ENCODE measurements at regions not wholly inside any gene's neighbourhood (a gene's known extent, or its start where the extent isn't known, plus 50 kb on each side); places are given as distances from the start of the nearest gene placed in this dataset.

DNA sequence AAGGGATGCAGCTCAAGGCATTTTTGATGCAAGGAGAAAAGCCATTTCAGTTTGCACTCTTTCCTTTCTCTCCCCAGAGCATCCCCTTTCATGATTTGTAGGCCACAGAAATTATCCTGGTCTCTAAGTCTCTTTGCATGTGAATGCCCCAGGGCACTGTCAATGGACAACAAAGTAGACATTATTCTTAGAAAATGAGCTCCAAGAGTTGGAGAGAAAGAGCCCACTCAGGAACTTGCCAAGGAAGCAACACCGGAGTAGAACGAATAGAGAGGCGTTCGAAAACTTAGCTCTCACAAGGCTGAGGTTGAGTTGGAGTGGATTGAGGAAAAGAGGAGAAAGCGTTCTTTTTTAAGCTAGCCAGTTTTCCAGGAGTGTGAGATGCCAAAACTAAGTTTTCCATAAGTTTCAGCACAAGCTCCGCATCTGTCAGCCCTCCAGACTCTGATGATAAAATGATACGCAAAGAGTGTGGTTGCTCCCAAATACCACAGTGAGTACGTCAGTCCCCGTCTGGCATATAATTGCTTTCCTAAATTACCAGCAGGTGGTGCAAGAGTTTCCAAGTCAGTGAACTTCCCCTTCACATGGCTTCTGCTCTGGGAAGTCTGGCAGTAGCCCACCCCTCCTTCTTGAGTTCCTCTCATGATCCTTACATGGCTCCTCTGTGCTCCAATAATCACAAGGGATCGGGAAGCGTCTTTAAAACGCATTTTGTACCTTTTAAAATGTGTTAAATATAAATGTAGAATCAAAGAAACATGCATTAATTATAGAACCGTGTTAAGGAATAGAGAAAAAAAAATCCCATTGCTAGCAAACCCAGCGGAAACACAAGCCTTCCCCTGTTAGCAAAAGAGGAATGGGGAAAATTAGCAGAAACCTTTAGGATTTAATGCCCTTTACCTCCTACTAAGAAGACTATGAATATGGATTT lies 1060.6 kb upstream of the FANCL start:
- Mint-ChIP-seq H3K27ac (no peak overlapping the region), H3K4me3 (no peak overlapping the region), H3K4me1 (ENCODE audit: low read depth) (no peaks in the 10 kb centered on the region), H3K9me3 (no peaks in the 10 kb centered on the region), H3K36me3 (ENCODE audit: low read depth) (no peaks in the 10 kb centered on the region), H3K27me3 (no peaks in the 10 kb centered on the region)
- peak in 4 of 14 experiments; percentile 13 to 62 (median 42) for DNase-seq
- no peaks in the 10 kb centered on the region for H3K27me3 ChIP-seq (ENCODE audit: control insufficient read depth in 1 of 2, insufficient read depth in 2 of 2, low read length in 2 of 2)
- POLR2A ChIA-PET, result no interaction called here
- no peaks in the 10 kb centered on the region for H3K4me1 ChIP-seq (ENCODE audit: insufficient read depth, low read length)
- H3K27ac ChIP-seq (ENCODE audit: low read depth in 1 of 2, low read length in 2 of 2), result no peak overlapping the region
- no peaks in the 10 kb centered on the region for H3K9me3 ChIP-seq (ENCODE audit: control insufficient read depth in 1 of 2, insufficient read depth in 1 of 2, low read length in 2 of 2)
- TF ChIP-seq, protein P1, sequence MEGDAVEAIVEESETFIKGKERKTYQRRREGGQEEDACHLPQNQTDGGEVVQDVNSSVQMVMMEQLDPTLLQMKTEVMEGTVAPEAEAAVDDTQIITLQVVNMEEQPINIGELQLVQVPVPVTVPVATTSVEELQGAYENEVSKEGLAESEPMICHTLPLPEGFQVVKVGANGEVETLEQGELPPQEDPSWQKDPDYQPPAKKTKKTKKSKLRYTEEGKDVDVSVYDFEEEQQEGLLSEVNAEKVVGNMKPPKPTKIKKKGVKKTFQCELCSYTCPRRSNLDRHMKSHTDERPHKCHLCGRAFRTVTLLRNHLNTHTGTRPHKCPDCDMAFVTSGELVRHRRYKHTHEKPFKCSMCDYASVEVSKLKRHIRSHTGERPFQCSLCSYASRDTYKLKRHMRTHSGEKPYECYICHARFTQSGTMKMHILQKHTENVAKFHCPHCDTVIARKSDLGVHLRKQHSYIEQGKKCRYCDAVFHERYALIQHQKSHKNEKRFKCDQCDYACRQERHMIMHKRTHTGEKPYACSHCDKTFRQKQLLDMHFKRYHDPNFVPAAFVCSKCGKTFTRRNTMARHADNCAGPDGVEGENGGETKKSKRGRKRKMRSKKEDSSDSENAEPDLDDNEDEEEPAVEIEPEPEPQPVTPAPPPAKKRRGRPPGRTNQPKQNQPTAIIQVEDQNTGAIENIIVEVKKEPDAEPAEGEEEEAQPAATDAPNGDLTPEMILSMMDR (IDR thresholded peaks at IDR 0.05), result no peak
- intact Hi-C loops (cut with DNase I, micrococcal nuclease), result loop anchor here (2.0 to 10.0 kb wide), 5 partner anchors 633 to 1281 kb away; partner anchors contain the start of gene BCL11A (in 1 of the 2)
- CTCF ChIA-PET, result no interaction called here
- no peak overlapping the region for H3K4me3 ChIP-seq (ENCODE audit: low read length)
- peak; percentile 49 for ATAC-seq (ENCODE audit: poor library complexity)
- H3K36me3 ChIP-seq (ENCODE audit: insufficient read depth, low read length), result no peaks in the 10 kb centered on the region

DNA sequence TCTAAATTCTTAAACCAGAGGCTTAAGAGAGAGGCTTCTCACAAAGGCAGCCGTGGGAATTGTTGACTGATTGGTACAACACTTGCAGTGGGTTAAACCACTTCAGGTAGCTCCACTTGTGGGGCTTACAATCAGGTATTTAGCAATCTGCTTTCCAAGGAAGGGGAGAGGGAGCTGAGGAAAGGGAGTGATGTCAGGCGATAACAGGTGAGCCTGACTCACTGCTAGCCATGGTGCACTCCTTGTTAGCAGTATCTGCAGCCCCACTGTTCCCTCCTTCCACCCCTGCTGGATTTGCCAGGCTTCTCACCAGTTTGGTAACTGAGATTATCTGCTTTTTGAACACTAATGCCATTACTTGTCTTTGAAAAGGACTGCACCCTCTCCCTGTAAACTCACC lies 1056.7 kb upstream of the FANCL start:
- Histone ChIP-seq H3K36me3 (ENCODE audit: insufficient read depth, low read length) (no peaks in the 10 kb centered on the region), H3K4me3 (ENCODE audit: low read length) (no peak overlapping the region), H3K4me1 (ENCODE audit: insufficient read depth, low read length) (no peaks in the 10 kb centered on the region), H3K27ac (ENCODE audit: low read depth in 1 of 2, low read length in 2 of 2) (no peak overlapping the region), H3K27me3 (ENCODE audit: control insufficient read depth in 1 of 2, insufficient read depth in 2 of 2, low read length in 2 of 2) (no peaks in the 10 kb centered on the region), H3K9me3 (ENCODE audit: control insufficient read depth in 1 of 2, insufficient read depth in 1 of 2, low read length in 2 of 2) (no peaks in the 10 kb centered on the region)
- Mint-ChIP-seq H3K27ac (no peak overlapping the region), H3K36me3 (ENCODE audit: low read depth) (no peaks in the 10 kb centered on the region), H3K27me3 (no peaks in the 10 kb centered on the region), H3K4me1 (ENCODE audit: low read depth) (no peaks in the 10 kb centered on the region), H3K9me3 (no peaks in the 10 kb centered on the region), H3K4me3 (no peak overlapping the region)
- no peak for ATAC-seq (ENCODE audit: poor library complexity)
- DNase-seq, result no peak
- ChIA-PET CTCF (no interaction called here), POLR2A (no interaction called here)
- intact Hi-C loops (cut with DNase I, micrococcal nuclease), result no loop called here
- TF ChIP-seq, protein P1 (IDR thresholded peaks at IDR 0.05), result no peak

DNA sequence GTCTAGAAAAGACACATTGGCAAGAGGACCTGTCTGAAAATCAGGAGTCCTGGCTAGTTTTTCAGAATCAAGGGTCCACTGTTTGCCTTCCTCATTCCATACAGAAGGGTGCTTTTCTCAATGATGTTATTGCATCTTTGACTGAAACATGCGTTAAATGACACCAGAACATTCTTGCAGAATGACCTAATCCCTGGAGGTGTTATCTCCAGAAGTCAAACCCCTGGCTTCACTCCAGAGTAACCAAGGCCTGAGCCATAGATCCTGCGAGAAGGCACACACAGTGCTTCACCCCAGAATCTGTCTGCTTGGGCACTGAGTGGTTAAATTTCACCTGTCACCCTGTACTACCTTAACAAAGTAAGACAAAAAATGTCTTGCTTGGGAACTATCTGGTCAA lies 1055.2 kb upstream of the FANCL start:
- no peak for ATAC-seq (ENCODE audit: poor library complexity)

More for the DNA sequence above, 1055.2 kb upstream of the FANCL start:
- H3K27me3 Mint-ChIP-seq, result no peaks in the 10 kb centered on the region
- Histone ChIP-seq H3K36me3 (ENCODE audit: insufficient read depth, low read length) (no peaks in the 10 kb centered on the region), H3K27me3 (ENCODE audit: control insufficient read depth in 1 of 2, insufficient read depth in 2 of 2, low read length in 2 of 2) (no peaks in the 10 kb centered on the region), H3K9me3 (ENCODE audit: control insufficient read depth in 1 of 2, insufficient read depth in 1 of 2, low read length in 2 of 2) (no peaks in the 10 kb centered on the region), H3K27ac (ENCODE audit: low read depth in 1 of 2, low read length in 2 of 2) (no peak overlapping the region), H3K4me3 (ENCODE audit: low read length) (no peak overlapping the region), H3K4me1 (ENCODE audit: insufficient read depth, low read length) (no peaks in the 10 kb centered on the region)
- no peaks in the 10 kb centered on the region for H3K36me3 Mint-ChIP-seq (ENCODE audit: low read depth)
- DNase-seq, result no peak
- intact Hi-C loops (cut with DNase I, micrococcal nuclease), result no loop called here
- H3K4me3 Mint-ChIP-seq, result no peak overlapping the region
- CTCF ChIA-PET, result no interaction called here
- H3K27ac Mint-ChIP-seq, result no peak overlapping the region
- no peaks in the 10 kb centered on the region for H3K4me1 Mint-ChIP-seq (ENCODE audit: low read depth)
- TF ChIP-seq, protein P1 (IDR thresholded peaks at IDR 0.05), result no peak
- POLR2A ChIA-PET, result no interaction called here
- H3K9me3 Mint-ChIP-seq, result no peaks in the 10 kb centered on the region

Measured in CD4-positive, alpha-beta T cell (primary cell).